GM12878 (cell line): ENCODE measurements at regions not wholly inside any gene's neighbourhood (a gene's known extent, or its start where the extent isn't known, plus 50 kb on each side); places are given as distances from the start of the nearest gene placed in this dataset.

Experiments used
- ATAC-seq: fragments of 200-7000 bp; cut with Tn5 transposase; 3 replicates; pipeline ENCODE4 v1.9.1; 2020; ENCODE audit warnings: mild to moderate bottlenecking, moderate library complexity
- BruUV-seq: library from RNA; stranded (reverse); fragments of 400-500 nt; replicated peaks from 2 replicates; lab custom pipeline; 2021; lab: Mats Ljungman, UMichigan
- CTCF ChIA-PET: fragments of 300-600 bp; sonication (Branson Sonifier 250); formaldehyde crosslinking; extraction: SDS; loops from one replicate; lab custom pipeline; 2021; ENCODE audit warnings: inconsistent platforms; lab: Yijun Ruan, JAX
- POLR2A ChIA-PET: fragments of 350-600 bp; formaldehyde crosslinking; extraction: SDS; loops from one replicate; lab custom pipeline; 2021; ENCODE audit warnings: inconsistent platforms; lab: Charles Lee
- RAD21 ChIA-PET: fragments of 300-600 bp; sonication (Branson Sonifier 250); formaldehyde crosslinking; loops from one replicate; lab custom pipeline; 2023; ENCODE audit warnings: antibody characterized with exemption; ENCODE audit not compliant: unreplicated experiment; lab: Charles Lee
- SMC1A ChIA-PET: fragments of 300-600 bp; sonication (Branson Sonifier 250); formaldehyde crosslinking; loops from one replicate; lab custom pipeline; 2023; ENCODE audit not compliant: unreplicated experiment, uncharacterized antibody; lab: Charles Lee
- DNase-seq: peaks from one replicate; pipeline ENCODE4 v3.0.0-alpha.2; 2011; ENCODE audit warnings: low read depth, low spot score
- FAIRE-seq: peaks from 3 replicates; lab custom pipeline; 2011; peaks lifted over from hg19 to GRCh38; lab: Jason Lieb, UNC
- H2AFZ ChIP-seq: 2 replicates; pipeline ENCODE4 v1.6.0; 2011; ENCODE audit warnings: low read depth, low read length, control low read depth; ENCODE audit not compliant: control insufficient read depth
- H3K27ac ChIP-seq: 2 replicates; pipeline ENCODE4 v1.5.1; 2011; ENCODE audit warnings: control low read depth; ENCODE audit not compliant: control insufficient read depth, insufficient read depth
- H3K27me3 ChIP-seq, 2 experiments: replicated peaks in 1 of 2; 2 replicates each; pipeline versions ENCODE4 v1.6.0 to v1.6.1; 2011; ENCODE audit warnings: low read length in 1 of 2; ENCODE audit not compliant: control insufficient read depth in 2 of 2, insufficient read depth in 2 of 2
- H3K36me3 ChIP-seq, 2 experiments: 2 replicates each; pipeline ENCODE4 v1.5.1; 2011; ENCODE audit warnings: low read length in 1 of 2; ENCODE audit not compliant: control insufficient read depth in 2 of 2, insufficient read depth in 2 of 2
- H3K4me1 ChIP-seq: 2 replicates; pipeline ENCODE4 v1.6.1; 2011; ENCODE audit warnings: mild to moderate bottlenecking, low read length, moderate library complexity, mixed read lengths; ENCODE audit not compliant: control insufficient read depth, insufficient read depth
- H3K4me2 ChIP-seq: 2 replicates; pipeline ENCODE4 v1.6.0; 2011; ENCODE audit warnings: control low read depth; ENCODE audit not compliant: control insufficient read depth, insufficient read depth
- H3K4me3 ChIP-seq: fragments of 200-600 bp; sonication (generic); 2 replicates; pipeline ENCODE4 v1.5.1; 2016
- H3K79me2 ChIP-seq: 2 replicates; pipeline ENCODE4 v1.6.0; 2011; ENCODE audit warnings: low read length; ENCODE audit not compliant: control insufficient read depth, insufficient read depth
- H3K9ac ChIP-seq: 2 replicates; pipeline ENCODE4 v1.8.0; 2011; ENCODE audit warnings: low read length, control low read depth, mixed read lengths; ENCODE audit not compliant: control insufficient read depth, insufficient read depth
- H3K9me3 ChIP-seq: replicated peaks from 3 replicates; pipeline ENCODE4 v1.5.1; 2011; ENCODE audit warnings: mild to moderate bottlenecking, low read length; ENCODE audit not compliant: control insufficient read depth, insufficient read depth
- H4K20me1 ChIP-seq: 2 replicates; pipeline ENCODE4 v1.6.0; 2011; ENCODE audit not compliant: control insufficient read depth, insufficient read depth
- EED ChIP-seq: sonication (generic); IDR thresholded peaks from 2 replicates; pipeline ENCODE4 v1.6.1; 2016; ENCODE audit warnings: antibody characterized with exemption, low read depth
- GABPA ChIP-seq: IDR thresholded peaks from 2 replicates; pipeline ENCODE4 v1.6.1; 2014; ENCODE audit warnings: antibody characterized with exemption, low read depth, mild to moderate bottlenecking, inconsistent platforms
- IKZF1 ChIP-seq: fragments of 450-650 bp; conservative IDR thresholded peaks from 2 replicates; pipeline ENCODE4 v1.6.1; 2017; ENCODE audit warnings: antibody characterized with exemption, mild to moderate bottlenecking
- MTA2 ChIP-seq: fragments of 450-650 bp; IDR thresholded peaks from 2 replicates; pipeline ENCODE4 v1.6.1; 2016; ENCODE audit warnings: low read depth, mild to moderate bottlenecking, moderate library complexity
- NFYB ChIP-seq: IDR thresholded peaks from 2 replicates; pipeline ENCODE4 v1.6.1; 2011; ENCODE audit warnings: low read depth, mild to moderate bottlenecking, low read length, improper control_type of control experiment, moderate library complexity; ENCODE audit not compliant: insufficient read depth
- RUNX3 ChIP-seq: IDR thresholded peaks from 2 replicates; pipeline ENCODE4 v1.6.1; 2012; ENCODE audit warnings: low read length, inconsistent platforms
- SREBF2 ChIP-seq: IDR thresholded peaks from 2 replicates; pipeline ENCODE4 v1.6.1; 2012; ENCODE audit warnings: mild to moderate bottlenecking, low read length
- STAT3 ChIP-seq: IDR thresholded peaks from 2 replicates; pipeline ENCODE4 v1.6.1; 2011; ENCODE audit warnings: low read depth, low read length, improper control_type of control experiment
- TBL1XR1 ChIP-seq: IDR thresholded peaks from 2 replicates; pipeline ENCODE4 v1.6.1; 2012; ENCODE audit warnings: low read depth, low read length, improper control_type of control experiment
- ZNF687 ChIP-seq: fragments of 450-650 bp; IDR thresholded peaks from 2 replicates; pipeline ENCODE4 v1.6.1; 2017; ENCODE audit warnings: mild to moderate bottlenecking, moderate library complexity
- ZZZ3 ChIP-seq: IDR thresholded peaks from 2 replicates; pipeline ENCODE4 v1.6.1; 2011; ENCODE audit warnings: low read depth; ENCODE audit not compliant: control insufficient read depth, insufficient read length
- WGBS: methylation state at CpG from one replicate; pipeline ENCODE4 v1.1.6; 2016; ENCODE audit warnings: low lambda C conversion rate; ENCODE audit not compliant: insufficient replicate concordance, insufficient coverage; ENCODE audit errors: missing lambda C conversion rate; 5-methylcytosine and 5-hydroxymethylcytosine counted together
- in situ Hi-C: fragments of 300-500 bp; cut with MboI; formaldehyde crosslinking; loops from 9 replicates; pipeline ENCODE4 v1.14.3; 2018; ENCODE audit warnings: mixed read lengths
- intact Hi-C: fragments of 100-400 bp; cut with micrococcal nuclease; formaldehyde crosslinking; loops from one replicate; pipeline ENCODE4 v1.14.2; 2022; ENCODE audit not compliant: unreplicated experiment

GRCh38 chr2:236968101-236968879, 117.4 kb upstream of the COPS8 start:
- H2AFZ ChIP-seq: no peak overlapping the region
- no peak overlapping the region for H3K9ac ChIP-seq
- ATAC-seq: 0 out of 3 replicates have a peak, but pooled peaks have one; percentile 29
- H3K4me1 ChIP-seq: no peaks in the 10 kb centered on the region
- TF ChIP-seq RUNX3 (no peak), SREBF2 (no peak)
- intact Hi-C loops: no loop called here
- ChIA-PET CTCF (no interaction called here), SMC1A (no interaction called here), POLR2A (no interaction called here), RAD21 (no interaction called here)
- no peak overlapping the region for H3K4me2 ChIP-seq
- H3K27me3 ChIP-seq: peaks cover 0 to 4% of the 10 kb centered on the region in 2 experiments; a peak in 2 of 4 replicates
- H3K4me3 ChIP-seq: no peak overlapping the region
- peak; percentile 9 for DNase-seq
- no peaks in the 10 kb centered on the region for H4K20me1 ChIP-seq
- H3K36me3 ChIP-seq: no peaks in the 10 kb centered on the region
- 17% methylated on average over 10 of the region's 10 CpGs for WGBS
- in situ Hi-C loops: no loop called here
- no peak overlapping the region for H3K27ac ChIP-seq
- no peaks in the 10 kb centered on the region for H3K79me2 ChIP-seq
- FAIRE-seq: no peak
- H3K9me3 ChIP-seq: no peaks in the 10 kb centered on the region
- no TSS peak for BruUV-seq

- ChIA-PET RAD21 (no interaction called here), SMC1A (interaction anchor here (1.0 kb wide), 1 partner anchor 10 kb away, joined by 3 read pairs; no protein-coding TSS in a partner anchor), CTCF (no interaction called here), POLR2A (interaction anchor here (0.5 to 0.7 kb wide), 2 partner anchors 13 to 35 kb away, joined by 3 to 4 read pairs; no protein-coding TSS in a partner anchor)
- Histone ChIP-seq H3K4me3 (no peak overlapping the region), H3K27me3 (peaks cover 0 to 4% of the 10 kb centered on the region in 2 experiments; a peak in 2 of 4 replicates), H3K9ac (no peak overlapping the region), H3K79me2 (no peaks in the 10 kb centered on the region), H3K27ac (no peak overlapping the region), H3K4me2 (no peak overlapping the region), H3K9me3 (no peaks in the 10 kb centered on the region), H4K20me1 (no peaks in the 10 kb centered on the region), H3K4me1 (no peaks in the 10 kb centered on the region; the same call in 1 of the 2 replicates), H2AFZ (no peak overlapping the region), H3K36me3 (no peaks in the 10 kb centered on the region)
- no TSS peak for BruUV-seq
- whole genome bisulfite sequencing: 9% methylated on average over 10 of the region's 10 CpGs
- in situ Hi-C loops (no loop called here), intact Hi-C loops (no loop called here)
- DNase-seq (no peak), FAIRE-seq (no peak), ATAC-seq (no peak)
- TF ChIP-seq ZZZ3 (no peak), IKZF1 (no peak), NFYB (no peak), TBL1XR1 (no peak), EED (no peak), ZNF687 (no peak), GABPA (no peak), STAT3 (no peak), MTA2 (no peak)
These were observed 116.7 kb upstream of the COPS8 start for GRCh38 chr2:236968880-236969534.
